ENCODE measurements at regions not wholly inside any gene's neighbourhood (a gene's known extent, or its start where the extent isn't known, plus 50 kb on each side); places are given as distances from the start of the nearest gene placed in this dataset.

DNA sequence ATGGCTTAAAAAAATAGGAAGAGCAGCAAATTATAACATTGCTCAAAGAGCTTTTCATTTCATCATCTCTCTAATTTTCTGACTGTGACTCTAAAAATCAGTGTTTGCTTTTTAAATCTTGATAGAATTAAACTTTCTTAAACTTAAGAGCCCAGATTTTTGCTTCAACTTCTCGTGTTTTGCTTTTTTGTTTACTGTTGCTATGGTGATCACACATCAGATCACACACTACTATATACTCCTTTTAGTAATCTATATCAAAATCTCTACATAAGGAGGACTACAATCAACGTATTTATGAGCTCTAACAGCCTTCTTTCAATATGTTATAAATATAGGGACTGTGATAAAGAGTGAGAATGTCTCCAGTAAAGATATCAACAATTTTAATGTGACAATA is 537.3 kb downstream of the KCNT2 start:
- DNase-seq = no peak
- Histone ChIP-seq H3K4me1 (no peaks in the 10 kb centered on the region), H3K27ac (no peak overlapping the region), H3K4me3 (no peak overlapping the region), H3K36me3 (no peaks in the 10 kb centered on the region), H3K27me3 (ENCODE audit: low read depth) (no peaks in the 10 kb centered on the region), H3K9me3 (no peaks in the 10 kb centered on the region)
- intact Hi-C loops (cut with DNase I) = no loop called here
- TF ChIP-seq, protein P1, sequence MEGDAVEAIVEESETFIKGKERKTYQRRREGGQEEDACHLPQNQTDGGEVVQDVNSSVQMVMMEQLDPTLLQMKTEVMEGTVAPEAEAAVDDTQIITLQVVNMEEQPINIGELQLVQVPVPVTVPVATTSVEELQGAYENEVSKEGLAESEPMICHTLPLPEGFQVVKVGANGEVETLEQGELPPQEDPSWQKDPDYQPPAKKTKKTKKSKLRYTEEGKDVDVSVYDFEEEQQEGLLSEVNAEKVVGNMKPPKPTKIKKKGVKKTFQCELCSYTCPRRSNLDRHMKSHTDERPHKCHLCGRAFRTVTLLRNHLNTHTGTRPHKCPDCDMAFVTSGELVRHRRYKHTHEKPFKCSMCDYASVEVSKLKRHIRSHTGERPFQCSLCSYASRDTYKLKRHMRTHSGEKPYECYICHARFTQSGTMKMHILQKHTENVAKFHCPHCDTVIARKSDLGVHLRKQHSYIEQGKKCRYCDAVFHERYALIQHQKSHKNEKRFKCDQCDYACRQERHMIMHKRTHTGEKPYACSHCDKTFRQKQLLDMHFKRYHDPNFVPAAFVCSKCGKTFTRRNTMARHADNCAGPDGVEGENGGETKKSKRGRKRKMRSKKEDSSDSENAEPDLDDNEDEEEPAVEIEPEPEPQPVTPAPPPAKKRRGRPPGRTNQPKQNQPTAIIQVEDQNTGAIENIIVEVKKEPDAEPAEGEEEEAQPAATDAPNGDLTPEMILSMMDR (IDR thresholded peaks at IDR 0.05) = no peak
- ATAC-seq = no peak

DNA sequence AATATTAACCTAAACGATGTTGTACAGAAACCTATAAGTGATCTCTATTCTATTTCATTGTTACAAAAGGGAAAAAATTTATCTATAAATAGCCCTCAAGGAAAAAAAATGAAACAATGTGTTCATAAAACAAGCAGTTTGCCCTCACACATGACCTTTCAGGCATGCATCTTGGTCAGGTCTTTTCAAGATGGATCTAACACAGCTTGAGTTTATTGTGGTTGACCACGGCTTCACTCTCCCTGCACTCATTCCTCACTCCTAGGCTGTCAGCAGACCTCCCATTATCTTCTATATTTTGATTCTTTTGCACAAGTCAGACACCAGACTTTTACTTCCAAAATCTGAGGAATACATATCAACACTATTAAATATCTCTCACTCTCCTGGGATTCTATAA is 544.3 kb downstream of the KCNT2 start:
- no peak overlapping the region for H3K27ac ChIP-seq
- intact Hi-C loops (cut with DNase I) = no loop called here
- H3K4me1 ChIP-seq = no peaks in the 10 kb centered on the region
- H3K4me3 ChIP-seq = no peak overlapping the region
- no peak for ATAC-seq
- H3K9me3 ChIP-seq = no peaks in the 10 kb centered on the region
- H3K36me3 ChIP-seq = no peaks in the 10 kb centered on the region
- TF ChIP-seq, protein P1 (IDR thresholded peaks at IDR 0.05) = no peak
- H3K27me3 ChIP-seq (ENCODE audit: low read depth) = no peaks in the 10 kb centered on the region
- no peak for DNase-seq

DNA sequence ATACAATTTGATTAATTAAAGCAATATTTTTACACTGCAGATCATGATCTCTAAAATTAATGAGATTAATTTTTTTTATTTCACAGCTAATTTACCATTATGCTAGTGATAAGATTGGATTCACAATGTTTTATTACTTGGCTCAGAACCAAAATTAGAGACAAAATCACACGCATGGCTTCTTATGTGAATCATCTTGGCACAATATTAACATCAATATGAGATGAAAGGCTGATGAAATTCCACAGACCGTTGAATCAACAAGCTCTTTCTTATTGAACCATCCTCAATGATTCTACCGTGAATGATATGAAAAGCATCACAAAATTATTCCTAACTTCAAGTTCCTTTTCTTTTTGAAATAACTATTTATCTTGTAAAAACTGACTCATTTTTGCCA is 544.9 kb downstream of the KCNT2 start:
- H3K36me3 ChIP-seq = no peaks in the 10 kb centered on the region
- TF ChIP-seq, protein P1 (IDR thresholded peaks at IDR 0.05) = no peak
- no peaks in the 10 kb centered on the region for H3K9me3 ChIP-seq
- H3K27me3 ChIP-seq (ENCODE audit: low read depth) = no peaks in the 10 kb centered on the region
- no peak overlapping the region for H3K4me3 ChIP-seq
- no peak for ATAC-seq
- no peaks in the 10 kb centered on the region for H3K4me1 ChIP-seq
- intact Hi-C loops (cut with DNase I) = no loop called here
- no peak overlapping the region for H3K27ac ChIP-seq
- DNase-seq = no peak

DNA sequence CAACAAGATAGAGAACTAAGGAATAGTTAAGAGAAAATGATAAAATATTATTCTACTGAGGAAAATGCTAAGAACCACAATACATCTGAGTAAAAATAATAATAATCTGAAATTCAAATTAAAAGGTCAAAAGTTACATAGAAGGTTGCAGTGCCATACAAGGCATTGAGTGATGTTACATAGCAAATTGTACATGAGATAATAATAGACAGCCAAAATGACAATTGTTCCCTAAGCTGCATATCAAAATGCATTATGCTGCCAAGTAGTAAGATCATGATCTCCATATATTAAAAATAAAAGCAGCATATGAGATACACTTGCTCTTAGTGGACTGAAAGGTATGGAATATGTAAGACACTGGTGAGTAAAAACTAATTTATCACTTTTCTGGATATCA is 547.7 kb downstream of the KCNT2 start:
- no peak overlapping the region for H3K27ac ChIP-seq
- no peak overlapping the region for H3K4me3 ChIP-seq
- ATAC-seq (no peak), DNase-seq (no peak)
- no peaks in the 10 kb centered on the region for H3K27me3 ChIP-seq (ENCODE audit: low read depth)
- intact Hi-C loops (cut with DNase I) = no loop called here
- H3K36me3 ChIP-seq = no peaks in the 10 kb centered on the region
- no peaks in the 10 kb centered on the region for H3K4me1 ChIP-seq
- H3K9me3 ChIP-seq = no peaks in the 10 kb centered on the region
- TF ChIP-seq, protein P1 (IDR thresholded peaks at IDR 0.05) = no peak

DNA sequence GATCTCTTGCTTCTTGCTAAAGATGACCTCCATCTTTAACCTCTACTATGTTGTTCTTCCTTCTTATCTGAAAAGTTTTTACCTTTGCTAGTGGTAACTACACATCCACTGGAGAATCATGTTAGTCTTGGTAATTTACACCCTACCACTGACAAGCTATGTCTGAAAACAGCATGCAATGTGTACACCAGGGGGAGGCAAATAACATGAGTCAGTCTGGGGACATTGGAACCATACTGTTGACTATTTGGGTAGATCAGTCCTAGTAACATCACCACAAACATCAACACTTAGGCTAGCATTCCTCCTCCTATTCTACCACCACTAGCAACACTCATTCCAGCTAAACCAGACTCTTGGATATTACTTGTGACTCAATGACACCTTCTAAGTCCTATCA is 549.0 kb downstream of the KCNT2 start:
- intact Hi-C loops (cut with DNase I) = no loop called here
- Histone ChIP-seq H3K9me3 (no peaks in the 10 kb centered on the region), H3K27me3 (ENCODE audit: low read depth) (no peaks in the 10 kb centered on the region), H3K36me3 (no peaks in the 10 kb centered on the region), H3K27ac (no peak overlapping the region), H3K4me3 (no peak overlapping the region), H3K4me1 (no peaks in the 10 kb centered on the region)
- DNase-seq (no peak), ATAC-seq (no peak)
- TF ChIP-seq, protein P1 (IDR thresholded peaks at IDR 0.05) = no peak

DNA sequence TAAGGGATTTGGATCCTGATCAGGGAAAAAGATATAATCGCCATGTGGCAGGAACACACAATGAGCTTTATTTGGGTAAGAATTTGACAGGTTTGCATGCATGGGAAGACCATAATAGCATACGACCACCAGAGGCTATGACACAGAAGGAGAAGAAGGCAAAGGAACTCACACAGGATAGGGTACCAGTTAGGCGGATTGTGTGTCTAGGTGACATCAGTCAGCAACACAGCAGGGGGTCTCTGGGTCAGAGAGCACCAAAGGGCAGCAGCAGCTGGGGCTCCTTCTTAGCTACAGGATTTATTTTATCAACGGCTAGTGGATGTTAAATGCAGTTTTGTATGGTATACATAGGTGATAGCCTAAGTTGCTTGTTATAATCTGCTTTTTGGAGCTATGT is 551.3 kb downstream of the KCNT2 start:
- TF ChIP-seq, protein P1 (IDR thresholded peaks at IDR 0.05) = no peak
- no peak for ATAC-seq
- no peaks in the 10 kb centered on the region for H3K36me3 ChIP-seq
- no peak overlapping the region for H3K27ac ChIP-seq
- no peak overlapping the region for H3K4me3 ChIP-seq
- no peak for DNase-seq
- intact Hi-C loops (cut with DNase I) = no loop called here
- no peaks in the 10 kb centered on the region for H3K27me3 ChIP-seq (ENCODE audit: low read depth)
- no peaks in the 10 kb centered on the region for H3K9me3 ChIP-seq
- H3K4me1 ChIP-seq = no peaks in the 10 kb centered on the region
